HCT116 (cell line): ENCODE measurements at regions not wholly inside any gene's neighbourhood (a gene's known extent, or its start where the extent isn't known, plus 50 kb on each side); places are given as distances from the start of the nearest gene placed in this dataset.

ENCODE experiments used
- ATAC-seq: fragments of 200-7000 bp; cut with Tn5 transposase; 2 replicates; pipeline ENCODE4 v1.9.1; 2020; ENCODE audit warnings: mild to moderate bottlenecking, moderate library complexity
- BruUV-seq: library from RNA; stranded (reverse); fragments of 400-500 nt; replicated peaks from 2 replicates; lab custom pipeline; 2021; lab: Mats Ljungman, UMichigan
- CTCF ChIA-PET: fragments of 300-600 bp; sonication (Branson Sonifier 250); formaldehyde crosslinking; loops from one replicate; lab custom pipeline; 2021; ENCODE audit warnings: antibody characterized with exemption; lab: Charles Lee
- POLR2A ChIA-PET: fragments of 300-600, 350-600 bp; sonication (Branson Sonifier 250); formaldehyde crosslinking; loops from one replicate; lab custom pipeline; 2021; ENCODE audit warnings: antibody characterized with exemption; lab: Charles Lee
- RAD21 ChIA-PET, 2 experiments: fragments of 300-600 bp; sonication (Branson Sonifier 250); formaldehyde crosslinking; loops; one replicate each; lab custom pipeline; 2023; ENCODE audit warnings: low total read pairs in 2 of 2; ENCODE audit not compliant: uncharacterized antibody in 2 of 2, unreplicated experiment in 2 of 2, low non-redundant PET in 1 of 2; lab: Charles Lee
- DNase-seq: peaks from one replicate; pipeline ENCODE4 v3.0.0-alpha.2; 2010; ENCODE audit warnings: low read depth, low spot score
- H2AFZ ChIP-seq: fragments of 200-600 bp; shearing (Covaris generic), sonication (generic); 2 replicates; pipeline ENCODE4 v1.6.1; 2017; ENCODE audit warnings: low read depth, mixed run types, mixed read lengths, antibody characterized with exemption, low read length; ENCODE audit not compliant: poor library complexity, severe bottlenecking
- H3K27ac ChIP-seq: 2 replicates; pipeline ENCODE4 v1.5.1; 2012; ENCODE audit warnings: low read depth, low read length
- H3K27me3 ChIP-seq: fragments of 200-600 bp; sonication (generic); 2 replicates; pipeline ENCODE4 v1.6.1; 2016; ENCODE audit warnings: mixed run types, low read length, mixed read lengths; ENCODE audit not compliant: insufficient read depth
- H3K36me3 ChIP-seq, 2 experiments: fragments of 200-500 bp in 1 of 2; fragments of 200-600 bp in 1 of 2; sonication (Bioruptor generic) in 1 of 2; sonication (generic) in 1 of 2; 2 replicates each; pipeline versions ENCODE4 v1.5.1 to v1.6.1; 2014 to 2016; ENCODE audit warnings: low read length in 2 of 2, inconsistent platforms in 1 of 2, mixed read lengths in 1 of 2, mixed run types in 1 of 2; ENCODE audit not compliant: insufficient read depth in 2 of 2, control insufficient read depth in 1 of 2
- H3K4me1 ChIP-seq, 2 experiments: fragments of 200-600 bp in 1 of 2; sonication (generic) in 1 of 2; 2 replicates each; pipeline versions ENCODE4 v1.5.1 to v1.6.1; 2012 to 2017; ENCODE audit warnings: low read length in 2 of 2, inconsistent platforms in 1 of 2, mild to moderate bottlenecking in 1 of 2, mixed read lengths in 1 of 2, mixed run types in 1 of 2, moderate library complexity in 1 of 2; ENCODE audit not compliant: insufficient read depth in 2 of 2, control insufficient read depth in 1 of 2
- H3K4me2 ChIP-seq: fragments of 200-600 bp; sonication (generic); 2 replicates; pipeline ENCODE4 v1.6.1; 2017; ENCODE audit warnings: mixed run types, low read length, mixed read lengths
- H3K4me3 ChIP-seq, 2 experiments: fragments of 200-600 bp in 1 of 2; sonication (generic) in 1 of 2; replicated peaks in 1 of 2; 2 replicates each; pipeline ENCODE4 v1.5.1; 2011 to 2016; ENCODE audit warnings: low read length in 2 of 2, control low read depth in 1 of 2, low read depth in 1 of 2, mild to moderate bottlenecking in 1 of 2, mixed read lengths in 1 of 2, mixed run types in 1 of 2
- H3K79me2 ChIP-seq: fragments of 200-600 bp; sonication (generic); 2 replicates; pipeline ENCODE4 v1.6.1; 2017; ENCODE audit warnings: mild to moderate bottlenecking, mixed run types, low read length, moderate library complexity, mixed read lengths; ENCODE audit not compliant: insufficient read depth
- H3K9ac ChIP-seq: fragments of 200-600 bp; sonication (generic); 2 replicates; pipeline ENCODE4 v1.6.1; 2016; ENCODE audit warnings: low read length, mixed read lengths
- H3K9me2 ChIP-seq: fragments of 200-600 bp; sonication (generic), shearing (Covaris generic); 2 replicates; pipeline ENCODE4 v1.6.1; 2017; ENCODE audit warnings: mixed run types, mild to moderate bottlenecking, moderate library complexity; ENCODE audit not compliant: insufficient read depth
- H3K9me3 ChIP-seq, 2 experiments: fragments of 200-500 bp in 1 of 2; fragments of 200-600 bp in 1 of 2; sonication (Bioruptor generic) in 1 of 2; sonication (generic) in 1 of 2; 2 replicates each; pipeline ENCODE4 v1.6.1; 2014 to 2017; ENCODE audit warnings: low read length in 2 of 2, mixed read lengths in 2 of 2, inconsistent platforms in 1 of 2, low read depth in 1 of 2, mild to moderate bottlenecking in 1 of 2, mixed run types in 1 of 2, moderate library complexity in 1 of 2; ENCODE audit not compliant: control insufficient read depth in 1 of 2, insufficient read depth in 1 of 2
- H4K20me1 ChIP-seq: fragments of 200-600 bp; sonication (generic), shearing (Covaris generic); 2 replicates; pipeline ENCODE4 v1.6.1; 2017; ENCODE audit warnings: mixed run types, mild to moderate bottlenecking, moderate library complexity; ENCODE audit not compliant: insufficient read depth
- CBX3 ChIP-seq: IDR thresholded peaks from 2 replicates; pipeline ENCODE4 v1.6.1; 2012; ENCODE audit warnings: low read depth
- CEBPB ChIP-seq: IDR thresholded peaks from 2 replicates; pipeline ENCODE4 v1.6.1; 2012; ENCODE audit warnings: low read depth
- EGR1 ChIP-seq: IDR thresholded peaks from 2 replicates; pipeline ENCODE4 v1.6.1; 2012; ENCODE audit warnings: low read depth
- FOSL1 ChIP-seq: IDR thresholded peaks from 2 replicates; pipeline ENCODE4 v1.6.1; 2012; ENCODE audit warnings: low read depth
- POLR2A ChIP-seq: IDR thresholded peaks from 2 replicates; pipeline ENCODE4 v1.7.0; 2011; ENCODE audit warnings: borderline replicate concordance; ENCODE audit not compliant: insufficient read depth, insufficient read length; ENCODE audit errors: extremely low read depth
- POLR2AphosphoS5 ChIP-seq: IDR thresholded peaks from 2 replicates; pipeline ENCODE4 v1.6.1; 2011; ENCODE audit warnings: mild to moderate bottlenecking, low read depth, low read length, moderate library complexity
- SP1 ChIP-seq: IDR thresholded peaks from 2 replicates; pipeline ENCODE4 v1.6.1; 2012; ENCODE audit warnings: low read depth
- ZFX ChIP-seq: fragments of 450-650 bp; IDR thresholded peaks from 2 replicates; pipeline ENCODE4 v1.6.1; 2017
- ZNF274 ChIP-seq: fragments of 200-500 bp; sonication (Bioruptor generic); IDR thresholded peaks from 2 replicates; pipeline ENCODE4 v1.6.1; 2014; ENCODE audit warnings: mild to moderate bottlenecking, low read depth, low read length, inconsistent platforms
- intact Hi-C: fragments of 100-400 bp; cut with micrococcal nuclease; formaldehyde crosslinking; loops from 2 replicates; pipeline ENCODE4 v1.10.0; 2022
- TF ChIP-seq, protein P1 (sequence below), 3 experiments: fragments of 200-600 bp in 1 of 3; sonication (generic) in 1 of 3; IDR thresholded peaks in 2 of 3; conservative IDR thresholded peaks in 1 of 3; 2 replicates each; pipeline ENCODE4 v1.5.1; 2012 to 2017; ENCODE audit warnings: low read depth in 2 of 3, low read length in 2 of 3, antibody characterized with exemption in 1 of 3, borderline replicate concordance in 1 of 3, control low read depth in 1 of 3, mild to moderate bottlenecking in 1 of 3, mixed read lengths in 1 of 3, mixed run types in 1 of 3, moderate library complexity in 1 of 3; ENCODE audit not compliant: insufficient read depth in 1 of 3
- TF ChIP-seq, protein P2 (sequence below): IDR thresholded peaks from 2 replicates; pipeline ENCODE4 v1.6.1; 2012; ENCODE audit warnings: low read depth

DNA sequence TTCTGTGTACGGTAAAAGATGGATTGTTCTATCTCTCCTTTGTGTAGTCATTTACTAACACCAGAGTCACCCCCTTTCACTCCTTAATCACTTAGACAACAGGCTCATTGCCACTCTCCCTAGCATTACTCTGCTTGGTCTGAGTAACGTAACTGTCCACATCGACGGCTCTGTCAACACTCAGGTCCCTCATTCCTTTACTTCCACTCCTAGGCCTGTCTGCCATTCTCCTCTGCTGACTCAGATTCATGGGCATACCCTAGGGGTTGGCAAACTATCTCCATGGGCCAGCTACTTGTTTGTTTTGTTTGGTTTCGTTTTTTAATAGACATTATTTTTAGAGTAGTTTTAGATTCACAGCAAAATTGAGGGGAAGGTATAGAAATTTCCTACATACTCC lies 243.9 kb downstream of the NR4A2 start:
- Histone ChIP-seq H3K79me2 (no peaks in the 10 kb centered on the region), H3K4me2 (no peak overlapping the region), H3K9me2 (no peaks in the 10 kb centered on the region), H3K4me3 (no peak overlapping the region), H2AFZ (no peak overlapping the region), H4K20me1 (no peaks in the 10 kb centered on the region), H3K27me3 (no peaks in the 10 kb centered on the region), H3K27ac (no peak overlapping the region), H3K9me3 (no peaks in the 10 kb centered on the region), H3K9ac (no peak overlapping the region), H3K36me3 (no peaks in the 10 kb centered on the region), H3K4me1 (peaks cover 12 to 25% of the 10 kb centered on the region in 2 experiments)
- ATAC-seq, result no peak
- intact Hi-C loops, result no loop called here
- no TSS peak for BruUV-seq
- no peak for TF ChIP-seq EGR1
- TF ChIP-seq CBX3, result no peak
- TF ChIP-seq, protein P1, sequence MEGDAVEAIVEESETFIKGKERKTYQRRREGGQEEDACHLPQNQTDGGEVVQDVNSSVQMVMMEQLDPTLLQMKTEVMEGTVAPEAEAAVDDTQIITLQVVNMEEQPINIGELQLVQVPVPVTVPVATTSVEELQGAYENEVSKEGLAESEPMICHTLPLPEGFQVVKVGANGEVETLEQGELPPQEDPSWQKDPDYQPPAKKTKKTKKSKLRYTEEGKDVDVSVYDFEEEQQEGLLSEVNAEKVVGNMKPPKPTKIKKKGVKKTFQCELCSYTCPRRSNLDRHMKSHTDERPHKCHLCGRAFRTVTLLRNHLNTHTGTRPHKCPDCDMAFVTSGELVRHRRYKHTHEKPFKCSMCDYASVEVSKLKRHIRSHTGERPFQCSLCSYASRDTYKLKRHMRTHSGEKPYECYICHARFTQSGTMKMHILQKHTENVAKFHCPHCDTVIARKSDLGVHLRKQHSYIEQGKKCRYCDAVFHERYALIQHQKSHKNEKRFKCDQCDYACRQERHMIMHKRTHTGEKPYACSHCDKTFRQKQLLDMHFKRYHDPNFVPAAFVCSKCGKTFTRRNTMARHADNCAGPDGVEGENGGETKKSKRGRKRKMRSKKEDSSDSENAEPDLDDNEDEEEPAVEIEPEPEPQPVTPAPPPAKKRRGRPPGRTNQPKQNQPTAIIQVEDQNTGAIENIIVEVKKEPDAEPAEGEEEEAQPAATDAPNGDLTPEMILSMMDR (IDR thresholded peaks at IDR 0.05 in 2 of 3, conservative IDR thresholded peaks at IDR 0.05 in 1 of 3; ENCODE audit: borderline replicate concordance in 1 of 3, insufficient read depth in 1 of 3, low read depth in 2 of 3, low read length in 2 of 3), result no peak
- TF ChIP-seq, protein P2, sequence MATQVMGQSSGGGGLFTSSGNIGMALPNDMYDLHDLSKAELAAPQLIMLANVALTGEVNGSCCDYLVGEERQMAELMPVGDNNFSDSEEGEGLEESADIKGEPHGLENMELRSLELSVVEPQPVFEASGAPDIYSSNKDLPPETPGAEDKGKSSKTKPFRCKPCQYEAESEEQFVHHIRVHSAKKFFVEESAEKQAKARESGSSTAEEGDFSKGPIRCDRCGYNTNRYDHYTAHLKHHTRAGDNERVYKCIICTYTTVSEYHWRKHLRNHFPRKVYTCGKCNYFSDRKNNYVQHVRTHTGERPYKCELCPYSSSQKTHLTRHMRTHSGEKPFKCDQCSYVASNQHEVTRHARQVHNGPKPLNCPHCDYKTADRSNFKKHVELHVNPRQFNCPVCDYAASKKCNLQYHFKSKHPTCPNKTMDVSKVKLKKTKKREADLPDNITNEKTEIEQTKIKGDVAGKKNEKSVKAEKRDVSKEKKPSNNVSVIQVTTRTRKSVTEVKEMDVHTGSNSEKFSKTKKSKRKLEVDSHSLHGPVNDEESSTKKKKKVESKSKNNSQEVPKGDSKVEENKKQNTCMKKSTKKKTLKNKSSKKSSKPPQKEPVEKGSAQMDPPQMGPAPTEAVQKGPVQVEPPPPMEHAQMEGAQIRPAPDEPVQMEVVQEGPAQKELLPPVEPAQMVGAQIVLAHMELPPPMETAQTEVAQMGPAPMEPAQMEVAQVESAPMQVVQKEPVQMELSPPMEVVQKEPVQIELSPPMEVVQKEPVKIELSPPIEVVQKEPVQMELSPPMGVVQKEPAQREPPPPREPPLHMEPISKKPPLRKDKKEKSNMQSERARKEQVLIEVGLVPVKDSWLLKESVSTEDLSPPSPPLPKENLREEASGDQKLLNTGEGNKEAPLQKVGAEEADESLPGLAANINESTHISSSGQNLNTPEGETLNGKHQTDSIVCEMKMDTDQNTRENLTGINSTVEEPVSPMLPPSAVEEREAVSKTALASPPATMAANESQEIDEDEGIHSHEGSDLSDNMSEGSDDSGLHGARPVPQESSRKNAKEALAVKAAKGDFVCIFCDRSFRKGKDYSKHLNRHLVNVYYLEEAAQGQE, result no peak
- no peak for TF ChIP-seq POLR2A
- no peak for TF ChIP-seq SP1
- TF ChIP-seq ZFX, result no peak
- no peak for TF ChIP-seq ZNF274
- no peak for TF ChIP-seq CEBPB
- no peak for TF ChIP-seq FOSL1
- TF ChIP-seq POLR2AphosphoS5, result no peak
- CTCF ChIA-PET, result no interaction called here
- no peak for DNase-seq
- POLR2A ChIA-PET, result no interaction called here
- RAD21 ChIA-PET, result no interaction called here
